ENCODE measurements at regions not wholly inside any gene's neighbourhood (a gene's known extent, or its start where the extent isn't known, plus 50 kb on each side); places are given as distances from the start of the nearest gene placed in this dataset.
A peak's percentile ranks its signal among the peaks of the same experiment; 100 is the strongest.

- DNase-seq (ENCODE audit: low read depth) = no peak
- TF ChIP-seq, protein P1, sequence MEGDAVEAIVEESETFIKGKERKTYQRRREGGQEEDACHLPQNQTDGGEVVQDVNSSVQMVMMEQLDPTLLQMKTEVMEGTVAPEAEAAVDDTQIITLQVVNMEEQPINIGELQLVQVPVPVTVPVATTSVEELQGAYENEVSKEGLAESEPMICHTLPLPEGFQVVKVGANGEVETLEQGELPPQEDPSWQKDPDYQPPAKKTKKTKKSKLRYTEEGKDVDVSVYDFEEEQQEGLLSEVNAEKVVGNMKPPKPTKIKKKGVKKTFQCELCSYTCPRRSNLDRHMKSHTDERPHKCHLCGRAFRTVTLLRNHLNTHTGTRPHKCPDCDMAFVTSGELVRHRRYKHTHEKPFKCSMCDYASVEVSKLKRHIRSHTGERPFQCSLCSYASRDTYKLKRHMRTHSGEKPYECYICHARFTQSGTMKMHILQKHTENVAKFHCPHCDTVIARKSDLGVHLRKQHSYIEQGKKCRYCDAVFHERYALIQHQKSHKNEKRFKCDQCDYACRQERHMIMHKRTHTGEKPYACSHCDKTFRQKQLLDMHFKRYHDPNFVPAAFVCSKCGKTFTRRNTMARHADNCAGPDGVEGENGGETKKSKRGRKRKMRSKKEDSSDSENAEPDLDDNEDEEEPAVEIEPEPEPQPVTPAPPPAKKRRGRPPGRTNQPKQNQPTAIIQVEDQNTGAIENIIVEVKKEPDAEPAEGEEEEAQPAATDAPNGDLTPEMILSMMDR (IDR thresholded peaks at IDR 0.05; ENCODE audit: insufficient read depth, low read length) = no peak
- H3K4me3 ChIP-seq (ENCODE audit: low read depth, low read length) = no peak overlapping the region
Observed at GRCh38 chr18:7492385-7492784, 74.7 kb upstream of the PTPRM start.

GRCh38 chr18:7497081-7497480 lies 70.0 kb upstream of the PTPRM start:
- no peak overlapping the region for H3K4me3 ChIP-seq (ENCODE audit: low read depth, low read length)
- TF ChIP-seq, protein P1 (IDR thresholded peaks at IDR 0.05; ENCODE audit: insufficient read depth, low read length) = no peak
- no peak for DNase-seq (ENCODE audit: low read depth)

DNA sequence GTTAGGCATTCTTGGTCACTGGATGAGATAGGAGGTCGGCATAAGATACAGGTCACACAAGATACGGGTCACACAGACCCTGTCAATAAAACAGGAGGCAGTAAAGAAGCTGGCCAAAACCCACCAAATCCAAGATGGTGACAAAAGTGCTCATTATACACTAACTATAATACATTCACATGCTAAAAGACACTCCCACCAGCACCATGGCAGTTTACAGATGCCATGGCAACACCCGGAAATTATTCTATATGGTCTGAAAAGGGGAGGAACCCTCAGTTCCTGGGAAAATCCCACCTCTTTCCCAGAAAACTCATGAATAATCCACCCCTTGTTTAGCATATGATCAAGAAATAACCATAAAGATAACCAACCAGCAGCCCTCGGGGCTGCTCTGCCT lies 56.0 kb upstream of the PTPRM start:
- no peak for DNase-seq (ENCODE audit: low read depth)
- TF ChIP-seq, protein P1 (IDR thresholded peaks at IDR 0.05; ENCODE audit: insufficient read depth, low read length) = no peak

DNA sequence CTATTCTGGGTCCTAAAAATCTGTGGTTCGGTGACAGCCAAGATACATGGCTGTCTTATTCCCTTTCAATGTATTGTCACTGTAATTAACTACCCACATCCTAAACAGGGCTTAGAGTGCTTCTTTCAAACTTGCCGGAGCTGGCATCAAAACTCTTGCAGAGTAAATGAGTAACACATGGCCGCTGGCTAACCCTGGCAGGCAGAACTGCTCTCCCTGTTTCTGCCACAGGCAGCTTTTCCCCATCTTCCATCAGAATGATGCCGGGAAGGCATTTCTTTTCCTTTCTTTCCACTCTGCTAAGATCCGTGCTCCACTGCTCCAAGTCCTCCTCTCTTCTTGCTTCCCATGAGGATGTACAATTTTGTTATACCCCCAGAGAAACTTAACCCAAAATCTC lies 54.8 kb upstream of the PTPRM start:
- TF ChIP-seq, protein P1 (IDR thresholded peaks at IDR 0.05; ENCODE audit: insufficient read depth, low read length) = no peak
- H3K4me3 ChIP-seq (ENCODE audit: low read depth, low read length) = no peak overlapping the region
- peak; percentile 4 for DNase-seq (ENCODE audit: low read depth)

More for the DNA sequence above, 56.0 kb upstream of the PTPRM start:
- H3K4me3 ChIP-seq (ENCODE audit: low read depth, low read length) = no peak overlapping the region

DNA sequence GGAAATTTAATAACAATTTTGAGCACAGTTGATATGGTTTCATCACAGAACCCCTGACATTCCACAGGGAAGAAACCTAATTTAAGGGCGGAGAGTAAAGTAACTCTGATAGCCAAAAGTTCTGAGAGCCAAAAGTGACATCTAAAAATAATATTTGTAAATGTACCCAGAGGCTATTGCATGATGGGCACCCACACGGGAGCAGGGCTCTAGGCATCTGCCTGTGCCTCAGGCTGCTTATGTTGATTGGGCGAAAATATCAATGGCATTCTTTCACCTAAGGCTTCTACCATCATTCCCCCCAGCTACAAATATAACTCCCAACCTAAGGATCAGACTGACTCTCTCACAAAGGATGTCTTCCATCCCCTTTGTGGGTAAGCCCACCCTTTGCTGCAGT lies 54.1 kb upstream of the PTPRM start:
- TF ChIP-seq, protein P1 (IDR thresholded peaks at IDR 0.05; ENCODE audit: insufficient read depth, low read length) = no peak
- DNase-seq (ENCODE audit: low read depth) = no peak
- no peak overlapping the region for H3K4me3 ChIP-seq (ENCODE audit: low read depth, low read length)

DNA sequence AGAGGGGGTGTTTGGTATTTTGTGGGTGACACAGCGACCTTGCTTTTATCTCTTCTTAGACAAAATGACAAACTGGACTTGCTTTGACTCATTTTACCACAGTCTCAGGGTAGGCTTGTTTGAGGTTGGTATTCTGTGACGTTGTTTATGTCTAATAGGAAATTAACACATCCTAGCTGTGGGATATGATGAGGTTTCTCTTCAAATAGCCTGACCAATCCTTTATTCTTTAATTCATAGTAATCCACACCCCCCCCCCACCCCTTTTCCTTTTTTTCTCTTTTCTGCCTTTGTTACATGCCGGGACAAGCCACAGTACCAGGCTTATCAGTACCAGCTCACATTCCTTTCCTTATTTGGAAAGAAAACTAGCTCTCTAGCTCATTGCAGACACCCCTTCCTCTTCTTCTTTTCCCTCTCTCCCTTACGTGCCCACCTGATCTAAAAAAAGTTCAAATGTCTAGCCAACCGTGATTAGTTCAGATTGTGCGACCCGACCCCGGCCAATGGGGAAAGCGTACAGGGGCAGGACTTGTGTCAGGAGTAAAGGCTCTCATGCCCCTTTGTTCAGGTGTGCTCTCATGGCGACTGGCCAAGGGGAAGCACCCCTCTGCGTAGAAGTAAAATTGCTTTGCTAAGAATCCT lies 52.2 kb upstream of the PTPRM start:
- H3K4me3 ChIP-seq (ENCODE audit: low read depth, low read length) = no peak overlapping the region
- no peak for DNase-seq (ENCODE audit: low read depth)
- TF ChIP-seq, protein P1 (IDR thresholded peaks at IDR 0.05; ENCODE audit: insufficient read depth, low read length) = no peak
